Stomach (tissue), 8 donors: ENCODE measurements at regions not wholly inside any gene's neighbourhood (a gene's known extent, or its start where the extent isn't known, plus 50 kb on each side); places are given as distances from the start of the nearest gene placed in this dataset.

Experiments used
- DNase-seq, 2 donors: peaks; one replicate each; pipeline versions ENCODE4 v3.0.0 to v3.0.0-alpha.2; 2013 to 2019
- H3K27ac ChIP-seq, 5 donors: fragments of 200-600 bp in 4 of 5; sonication (generic) in 4 of 5; one replicate each; pipeline ENCODE4 v1.5.1; 2013 to 2019; ENCODE audit warnings: mild to moderate bottlenecking in 1 of 5, moderate library complexity in 1 of 5
- H3K27me3 ChIP-seq, 3 donors: fragments of 200-600 bp; sonication (generic); one replicate each; pipeline ENCODE4 v1.5.1; 2017 to 2019; ENCODE audit warnings: mixed run types in 1 of 3
- H3K36me3 ChIP-seq, 4 donors: fragments of 200-600 bp; sonication (generic); 1 replicate in 3 of 4; 2 replicates in 1 of 4; pipeline ENCODE4 v1.5.1; 2016 to 2019
- H3K4me1 ChIP-seq, 4 donors: fragments of 200-600 bp; sonication (generic); one replicate each; pipeline ENCODE4 v1.5.1; 2016 to 2019
- H3K4me3 ChIP-seq, 4 donors: fragments of 200-600 bp; sonication (generic) in 3 of 4; one replicate each; pipeline ENCODE4 v1.5.1; 2016 to 2019; ENCODE audit warnings: mild to moderate bottlenecking in 1 of 4
- H3K9me3 ChIP-seq, 4 donors: fragments of 200-600 bp; sonication (generic); one replicate each; pipeline ENCODE4 v1.5.1; 2016 to 2019
- CTCF ChIP-seq, 7 experiments: fragments of 450-650 bp in 4 of 7; fragments of 200-600 bp in 3 of 7; sonication (generic) in 3 of 7; IDR thresholded peaks; one replicate each; pipeline ENCODE4 v1.5.1; 2016 to 2019; ENCODE audit warnings: antibody characterized with exemption in 7 of 7, control low read depth in 2 of 7, mild to moderate bottlenecking in 1 of 7
- EP300 ChIP-seq: sonication (generic); formaldehyde crosslinking; IDR thresholded peaks from one replicate; pipeline ENCODE4 v1.6.1; 2017; ENCODE audit warnings: antibody characterized with exemption
- POLR2A ChIP-seq, 4 donors: fragments of 450-650 bp; IDR thresholded peaks; one replicate each; pipeline ENCODE4 v1.6.1; 2016; ENCODE audit warnings: antibody characterized with exemption in 4 of 4, control low read depth in 2 of 4, mild to moderate bottlenecking in 1 of 4, moderate library complexity in 1 of 4
- POLR2AphosphoS5 ChIP-seq, 3 donors: sonication (generic); formaldehyde crosslinking; IDR thresholded peaks; one replicate each; pipeline ENCODE4 v1.6.1; 2016; ENCODE audit warnings: antibody characterized with exemption in 3 of 3
- WGBS, 5 donors: extraction: QIAGEN DNeasy Blood & Tissue Kit in 3 of 5; methylation state at CpG; one replicate each; pipeline versions ENCODE4 v1.1.5 to v1.1.7; 2013 to 2018; 5-methylcytosine and 5-hydroxymethylcytosine counted together
- intact Hi-C: fragments of 100-400 bp; cut with DNase I; formaldehyde crosslinking; loops from one replicate; pipeline ENCODE4 v1.15.1; 2023; ENCODE audit warnings: low total_unique reads
- donor health status: healthy with polysubstance abuse.
- donor health status: Bipolar disorder and iron deficiency.
- donor health status: healthy.

GRCh38 chr2:59583173-59583765, 970.2 kb downstream of the BCL11A start:
- no peak for DNase-seq
- no peaks in the 10 kb centered on the region for H3K4me1 ChIP-seq
- H3K27ac ChIP-seq = no peak overlapping the region
- no peaks in the 10 kb centered on the region for H3K27me3 ChIP-seq
- no peaks in the 10 kb centered on the region for H3K9me3 ChIP-seq
- no peaks in the 10 kb centered on the region for H3K36me3 ChIP-seq
- intact Hi-C loops = no loop called here
- WGBS, 5 donors = 83 to 98% (median 94%) methylated on average over 3 of the region's 3 CpGs
- no peak overlapping the region for H3K4me3 ChIP-seq
- no peak for TF ChIP-seq POLR2A (IDR thresholded peaks at IDR 0.05)
- no peak for TF ChIP-seq EP300
- no peak for TF ChIP-seq CTCF (IDR thresholded peaks at IDR 0.05)
- no peak for TF ChIP-seq POLR2AphosphoS5 (IDR thresholded peaks at IDR 0.05)

DNA sequence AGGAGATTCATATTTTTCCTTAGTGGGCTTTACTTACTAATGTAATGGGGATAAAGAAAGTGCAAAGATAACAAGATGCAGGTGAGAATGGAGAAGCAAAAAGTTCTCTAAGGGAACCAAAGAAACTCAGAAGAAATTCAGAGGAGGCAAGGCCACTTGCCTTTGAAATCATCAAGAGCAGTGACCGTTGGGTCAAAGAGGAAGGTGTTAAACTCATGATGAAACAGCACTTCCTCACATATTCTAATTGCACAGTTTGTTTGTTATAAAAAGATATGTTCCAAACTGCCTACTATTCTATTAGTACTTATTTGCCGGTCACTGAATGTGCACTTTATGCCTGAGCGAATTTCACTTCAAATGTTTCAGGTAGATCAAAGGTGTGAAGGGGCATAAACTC, 975.1 kb downstream of the BCL11A start:
- no peak for TF ChIP-seq POLR2A (IDR thresholded peaks at IDR 0.05)
- TF ChIP-seq EP300 = no peak
- TF ChIP-seq CTCF (IDR thresholded peaks at IDR 0.05) = no peak
- no peak for TF ChIP-seq POLR2AphosphoS5 (IDR thresholded peaks at IDR 0.05)
- H3K27ac ChIP-seq = no peak overlapping the region
- WGBS, 5 donors = 77 to 84% (median 84%) methylated on average over 3 of the region's 3 CpGs
- H3K4me3 ChIP-seq = no peak overlapping the region
- no peak for DNase-seq
- intact Hi-C loops = no loop called here
- no peaks in the 10 kb centered on the region for H3K27me3 ChIP-seq
- H3K36me3 ChIP-seq = no peaks in the 10 kb centered on the region
- no peaks in the 10 kb centered on the region for H3K9me3 ChIP-seq
- H3K4me1 ChIP-seq = no peaks in the 10 kb centered on the region

DNA sequence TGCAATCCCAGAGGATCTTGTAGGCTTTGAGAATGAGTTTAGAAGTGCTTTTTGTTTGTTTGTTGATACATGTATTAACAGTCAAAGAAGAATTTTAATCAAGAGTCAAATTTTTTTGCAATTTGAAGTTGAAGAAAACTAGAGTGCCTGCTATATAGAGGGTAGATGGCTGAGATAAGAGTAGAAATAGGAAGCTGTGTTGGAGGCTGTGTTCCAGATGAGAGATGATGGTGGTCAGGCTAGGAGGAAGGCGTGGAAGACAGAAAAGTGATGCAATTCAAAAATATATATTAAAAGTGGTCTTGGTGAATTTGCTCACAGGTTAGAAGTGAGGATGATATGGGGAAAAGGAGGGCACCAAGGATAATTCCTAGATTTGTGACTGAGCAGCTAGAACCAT, 978.3 kb downstream of the BCL11A start:
- intact Hi-C loops = no loop called here
- no peak for DNase-seq
- Histone ChIP-seq H3K4me1 (peaks cover 0 to 7% (median 0%) of the 10 kb centered on the region in 4 donors), H3K27ac (no peak overlapping the region), H3K4me3 (no peak overlapping the region), H3K36me3 (no peaks in the 10 kb centered on the region), H3K9me3 (no peaks in the 10 kb centered on the region), H3K27me3 (no peaks in the 10 kb centered on the region)
- 76 to 92% (median 80%) methylated on average over 1 of the region's 1 CpG for WGBS, 5 donors
- TF ChIP-seq POLR2A (IDR thresholded peaks at IDR 0.05) (no peak), EP300 (no peak), CTCF (IDR thresholded peaks at IDR 0.05) (no peak), POLR2AphosphoS5 (IDR thresholded peaks at IDR 0.05) (no peak)

DNA sequence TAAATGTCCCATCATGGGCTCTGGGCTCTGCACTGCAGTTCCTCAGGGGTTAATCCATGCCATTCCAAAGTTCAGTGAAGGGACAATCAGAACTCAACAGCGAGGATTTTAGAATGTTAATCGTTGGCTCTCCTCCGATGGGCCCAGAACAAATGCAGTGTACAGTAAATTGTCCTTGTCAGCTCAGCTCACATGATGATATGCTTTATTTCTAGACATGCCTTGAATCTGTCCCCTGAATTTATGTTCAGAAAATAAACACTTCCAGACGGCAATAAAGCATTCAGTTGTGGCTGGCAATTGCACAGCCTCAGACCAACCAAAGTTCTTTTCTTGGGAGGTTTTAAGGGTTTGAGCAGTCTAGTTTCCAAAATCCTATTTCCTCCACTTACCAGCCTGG, 981.2 kb downstream of the BCL11A start:
- no peaks in the 10 kb centered on the region for H3K9me3 ChIP-seq
- no peak for DNase-seq
- H3K4me1 ChIP-seq = peaks cover 0 to 16% (median 7%) of the 10 kb centered on the region in 4 donors
- H3K27ac ChIP-seq = no peak overlapping the region
- no peaks in the 10 kb centered on the region for H3K36me3 ChIP-seq
- no peak overlapping the region for H3K4me3 ChIP-seq
- no peak for TF ChIP-seq CTCF (IDR thresholded peaks at IDR 0.05)
- no peak for TF ChIP-seq EP300
- TF ChIP-seq POLR2AphosphoS5 (IDR thresholded peaks at IDR 0.05) = no peak
- TF ChIP-seq POLR2A (IDR thresholded peaks at IDR 0.05) = no peak
- intact Hi-C loops = no loop called here
- WGBS, 5 donors = 54 to 67% (median 59%) methylated on average over 4 of the region's 4 CpGs
- H3K27me3 ChIP-seq = no peaks in the 10 kb centered on the region
